ENCODE measurements at regions not wholly inside any gene's neighbourhood (a gene's known extent, or its start where the extent isn't known, plus 50 kb on each side); places are given as distances from the start of the nearest gene placed in this dataset.
A peak's percentile ranks its signal among the peaks of the same experiment; 100 is the strongest.
"Not testable (repeated sequence)": the region's sequence is repeated elsewhere in the genome, so short reads cannot be mapped to it uniquely, and the experiment has no call there.

DNA sequence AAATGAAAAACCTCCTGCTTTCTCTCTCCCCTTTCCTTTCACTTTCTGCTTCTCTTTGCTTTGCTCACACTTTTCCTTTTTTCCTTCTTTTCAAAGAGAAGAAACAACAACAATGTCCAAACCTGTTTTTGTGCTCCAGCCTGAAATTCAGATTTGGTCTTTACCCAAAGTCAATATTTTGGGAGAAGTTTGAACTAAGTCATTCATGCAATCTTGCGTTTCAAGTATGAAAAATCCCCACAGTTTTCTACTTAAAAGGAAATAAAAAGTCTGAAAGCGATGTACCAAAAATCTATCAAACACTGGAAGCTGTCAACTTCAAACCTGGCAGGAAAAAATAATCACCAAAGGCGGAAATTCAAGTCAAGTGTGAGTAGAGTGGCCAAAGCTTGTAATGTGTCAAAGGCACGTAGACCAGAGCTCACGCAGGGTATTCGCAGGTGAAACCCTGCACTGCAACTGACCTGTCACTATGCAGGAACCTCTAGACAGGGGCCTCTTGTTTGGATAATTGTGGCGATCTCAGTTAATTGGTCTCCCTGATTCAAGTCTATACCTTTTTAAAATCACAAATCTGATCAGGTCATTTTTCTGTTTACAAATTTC lies 118.8 kb upstream of the GALNT15 start:
- no peak for FAIRE-seq

DNA sequence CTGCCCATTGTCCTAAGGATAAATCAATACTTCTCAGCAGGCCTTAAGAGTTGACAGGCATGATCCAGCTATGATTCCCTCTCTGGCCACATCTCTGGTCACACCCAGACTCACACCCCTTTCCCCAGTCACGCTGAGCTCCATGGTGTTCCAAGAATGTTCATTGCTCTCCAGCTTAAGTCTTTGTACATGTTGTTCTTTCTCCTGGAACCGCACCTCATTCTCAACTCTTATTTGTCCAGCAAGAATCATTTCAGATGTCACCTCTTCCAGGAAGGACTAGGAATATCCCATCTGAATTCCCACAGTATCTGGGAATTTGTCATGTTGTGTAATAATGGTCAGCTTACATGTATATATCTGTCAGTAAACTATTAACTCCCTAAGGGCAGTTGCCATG lies 118.3 kb upstream of the GALNT15 start:
- no peak for FAIRE-seq

DNA sequence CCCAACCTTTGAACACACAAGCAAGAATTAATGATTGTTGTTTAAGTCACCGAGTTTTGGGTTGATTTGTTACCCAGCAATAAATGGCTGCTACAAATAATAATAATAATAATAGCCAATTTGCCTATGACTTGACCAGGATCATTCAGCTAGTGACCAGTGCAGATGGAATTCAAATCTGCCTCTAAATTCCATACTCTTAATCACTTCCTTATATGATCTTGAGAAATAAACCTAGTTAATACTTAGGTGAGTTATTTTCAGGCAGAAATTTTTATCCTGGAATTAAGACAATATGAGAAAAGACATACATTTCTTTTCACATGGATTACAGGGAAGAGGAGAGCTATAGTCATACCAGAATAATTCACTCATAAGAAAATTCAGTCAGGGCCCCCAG lies 116.0 kb upstream of the GALNT15 start:
- no peak for FAIRE-seq

DNA sequence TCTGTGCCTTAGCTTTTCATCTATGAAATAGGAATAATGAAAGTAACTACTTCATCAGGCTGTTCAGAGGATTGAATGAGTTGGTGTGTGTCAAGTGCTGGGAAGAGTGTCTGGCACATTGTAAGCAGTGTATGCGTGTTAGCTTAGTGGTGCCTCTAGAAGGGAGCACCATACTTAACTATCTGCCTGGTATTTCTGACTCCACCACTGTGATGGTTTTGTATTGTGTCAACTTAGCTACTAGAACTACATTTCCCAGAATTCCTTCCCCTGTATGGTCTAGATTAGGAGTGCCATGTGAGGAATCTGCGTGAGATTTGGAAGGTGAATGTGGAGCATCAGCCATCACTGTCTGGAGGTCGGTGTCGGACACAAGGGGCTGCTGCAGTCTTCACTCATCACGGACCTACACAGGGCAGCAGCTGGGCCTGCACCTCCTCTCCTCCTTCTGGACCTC lies 115.4 kb upstream of the GALNT15 start:
- FAIRE-seq: no peak

DNA sequence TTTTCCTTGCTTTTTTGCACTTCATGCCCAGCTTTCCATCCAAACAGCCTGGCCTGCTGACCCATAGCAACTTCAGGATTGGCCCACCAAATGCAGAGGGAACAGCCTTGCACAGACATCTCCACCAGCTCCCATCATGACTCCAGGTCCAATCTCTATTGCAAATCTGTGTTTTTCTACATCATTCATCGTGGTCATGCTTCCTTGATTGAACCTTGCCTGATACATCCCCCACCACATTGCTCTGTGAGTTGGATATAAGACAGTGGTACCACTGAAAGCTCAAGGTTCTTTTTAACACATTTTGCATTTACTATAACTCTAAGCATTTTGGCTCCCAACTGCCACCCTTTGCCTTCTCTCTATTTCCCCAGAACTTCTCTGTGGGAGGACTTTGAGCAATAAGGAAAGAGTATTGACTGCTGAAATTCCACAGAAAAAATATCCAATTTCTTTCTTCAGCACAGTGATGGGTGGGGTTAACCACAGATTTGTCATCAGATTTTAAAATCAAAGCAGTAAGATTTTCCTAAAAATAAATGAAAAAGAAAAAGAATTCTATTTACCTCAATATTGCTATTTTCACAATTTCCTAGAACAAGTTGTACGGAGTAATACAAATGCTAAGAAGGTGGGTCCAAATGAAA lies 114.6 kb upstream of the GALNT15 start:
- FAIRE-seq: no peak

DNA sequence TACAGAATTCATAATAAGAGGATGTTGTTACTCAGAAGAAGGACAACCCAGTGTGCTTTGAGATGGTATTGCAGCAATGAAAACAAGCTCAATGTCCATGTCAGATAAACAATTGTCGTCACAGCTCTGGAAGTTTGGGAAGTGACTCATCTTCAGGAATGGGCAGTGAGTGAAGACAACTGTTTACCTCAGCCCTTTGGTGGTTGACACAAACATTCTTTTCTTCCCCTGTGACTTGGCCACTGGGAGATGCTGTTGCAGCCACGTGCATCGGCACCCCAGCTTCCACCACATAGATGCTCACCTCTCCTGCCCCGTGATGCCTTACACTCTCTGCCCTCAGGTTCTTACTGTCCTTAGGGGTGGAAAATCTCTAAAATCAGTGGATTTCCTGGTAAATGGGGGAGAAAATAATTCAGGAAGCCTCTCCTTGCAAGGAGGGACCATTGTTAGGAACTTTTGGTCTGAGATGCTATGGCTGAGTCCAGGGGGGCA lies 114.1 kb upstream of the GALNT15 start:
- no peak for FAIRE-seq

DNA sequence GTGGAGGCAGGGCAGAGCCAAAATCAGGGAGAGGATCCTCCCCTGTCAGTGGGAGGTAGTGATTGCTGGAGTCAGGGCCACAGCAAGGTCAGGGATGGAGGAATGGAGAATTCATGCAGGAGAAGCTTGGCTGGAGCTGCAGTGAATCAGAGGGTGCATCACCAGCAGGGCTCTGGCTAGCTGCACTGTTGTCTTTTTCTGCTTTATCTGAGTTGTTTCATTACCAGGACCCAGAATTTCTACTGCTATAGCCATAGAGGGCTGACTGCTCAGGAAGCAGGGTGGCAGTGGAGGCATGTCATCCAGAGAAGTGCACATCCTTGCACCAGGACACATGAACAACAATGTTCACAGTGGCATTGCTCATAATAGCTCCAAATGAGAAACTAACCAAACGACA lies 113.5 kb upstream of the GALNT15 start:
- no peak for FAIRE-seq

DNA sequence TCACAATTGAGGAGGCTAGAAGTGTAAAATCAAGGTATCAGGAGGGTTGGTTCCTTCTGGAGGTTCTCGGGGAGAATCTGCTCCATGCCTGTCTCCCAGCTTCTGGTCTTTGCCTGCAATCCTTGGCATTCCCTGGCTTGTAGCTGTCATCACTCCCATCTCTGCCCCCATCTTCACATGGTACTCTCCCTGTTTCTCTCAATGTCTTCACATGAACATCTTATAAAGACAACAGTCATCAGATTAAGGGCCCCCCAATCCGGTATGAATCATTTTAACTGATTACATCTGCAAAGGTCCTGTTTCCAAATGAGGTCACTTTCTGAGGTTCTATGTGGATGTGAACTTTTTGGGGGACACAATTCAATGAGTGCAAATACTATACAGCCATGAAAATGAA lies 113.0 kb upstream of the GALNT15 start:
- no peak for FAIRE-seq

DNA sequence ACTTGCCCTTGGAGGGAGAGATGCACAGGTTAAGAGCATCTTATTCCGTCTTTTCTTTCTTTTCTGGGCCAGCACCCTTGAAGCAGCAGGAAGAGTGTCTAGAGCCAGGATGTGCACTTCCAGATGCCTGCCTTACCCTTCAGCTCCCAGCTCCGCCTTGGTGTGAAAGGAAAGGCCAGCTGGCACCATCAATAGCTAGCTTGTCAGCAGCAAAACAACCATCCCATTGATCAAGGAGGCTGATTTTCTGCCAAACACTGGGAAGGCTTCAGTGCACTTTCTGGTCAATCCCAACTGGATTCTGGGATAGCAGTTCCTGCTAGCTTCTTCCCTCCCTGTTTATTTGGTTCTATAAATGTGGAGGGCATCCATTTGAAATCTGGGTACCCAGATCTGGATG lies 110.9 kb upstream of the GALNT15 start:
- no peak for FAIRE-seq

DNA sequence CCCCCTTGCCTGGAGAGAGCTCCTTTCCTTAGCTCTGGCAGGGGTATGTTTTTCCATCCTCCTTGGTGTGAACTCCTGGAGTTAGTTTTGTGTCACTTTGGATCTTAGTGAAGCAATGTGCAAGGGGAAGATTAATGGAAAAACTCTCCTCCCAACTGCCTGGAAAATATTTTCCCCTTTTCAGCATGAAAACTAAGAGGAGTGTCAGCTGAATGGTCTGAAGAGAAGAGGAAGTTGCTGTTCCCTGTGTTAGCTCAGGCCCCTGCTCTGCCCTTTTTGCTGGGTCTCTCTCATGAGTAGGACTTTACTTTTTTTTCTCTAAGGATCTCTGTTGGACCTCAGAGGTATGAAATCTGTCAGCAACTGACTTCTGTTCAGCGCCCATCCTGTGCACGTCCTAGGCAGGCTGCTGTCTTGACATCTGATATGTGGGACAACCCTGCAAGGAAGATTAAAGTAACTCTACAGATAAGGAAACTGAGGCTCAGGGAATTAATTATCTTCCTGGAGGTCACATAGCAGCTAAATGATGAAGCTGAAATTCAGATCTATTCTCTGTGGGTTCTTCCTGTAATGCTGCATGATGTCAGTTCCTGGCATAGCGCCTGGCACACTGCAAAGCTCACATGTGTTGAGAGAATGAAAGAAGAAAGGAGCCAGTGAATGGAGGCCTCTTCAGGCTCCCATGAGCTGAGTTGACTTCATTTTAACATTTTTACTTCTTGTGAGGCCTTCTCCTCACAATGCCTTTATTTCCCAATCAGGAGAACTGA lies 109.7 kb upstream of the GALNT15 start:
- no peak for FAIRE-seq

DNA sequence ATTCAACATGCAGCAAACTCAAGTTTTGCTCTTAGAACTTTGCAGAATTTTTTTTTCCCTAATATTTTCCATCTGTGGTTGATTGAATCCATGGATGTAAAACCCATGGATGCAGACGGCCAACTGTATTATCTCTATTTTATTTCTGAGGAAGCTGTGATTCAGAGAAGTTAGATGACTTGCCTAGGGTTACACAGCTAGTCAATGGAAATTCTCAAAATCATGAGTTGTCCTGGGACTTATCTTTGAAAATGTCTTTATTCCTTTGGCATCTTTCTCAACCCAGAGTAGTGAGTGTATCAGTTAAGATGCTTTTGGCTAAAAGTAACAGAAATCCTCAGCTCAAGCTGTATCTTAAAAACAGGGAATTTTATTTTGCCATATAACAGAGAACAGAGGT lies 107.9 kb upstream of the GALNT15 start:
- no peak for FAIRE-seq

DNA sequence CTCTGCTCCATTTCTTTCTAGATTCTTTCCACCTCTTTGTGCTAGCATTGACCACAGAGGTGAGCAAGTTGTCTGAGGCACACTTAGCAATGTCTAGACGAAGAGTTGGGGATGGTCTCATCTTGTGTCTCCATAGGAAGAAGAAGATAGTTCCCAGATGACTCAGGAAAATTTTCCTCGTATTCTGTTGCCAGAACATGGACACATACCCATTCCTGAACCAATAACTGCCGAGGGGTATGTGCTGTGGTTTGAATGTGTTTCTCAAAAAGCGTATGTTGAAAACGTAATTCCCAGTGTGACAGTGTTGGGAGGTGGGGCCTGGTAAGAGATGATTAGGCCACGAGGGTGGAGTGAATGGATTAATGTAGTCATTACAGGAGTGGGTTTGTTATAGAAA lies 107.5 kb upstream of the GALNT15 start:
- FAIRE-seq: no peak

DNA sequence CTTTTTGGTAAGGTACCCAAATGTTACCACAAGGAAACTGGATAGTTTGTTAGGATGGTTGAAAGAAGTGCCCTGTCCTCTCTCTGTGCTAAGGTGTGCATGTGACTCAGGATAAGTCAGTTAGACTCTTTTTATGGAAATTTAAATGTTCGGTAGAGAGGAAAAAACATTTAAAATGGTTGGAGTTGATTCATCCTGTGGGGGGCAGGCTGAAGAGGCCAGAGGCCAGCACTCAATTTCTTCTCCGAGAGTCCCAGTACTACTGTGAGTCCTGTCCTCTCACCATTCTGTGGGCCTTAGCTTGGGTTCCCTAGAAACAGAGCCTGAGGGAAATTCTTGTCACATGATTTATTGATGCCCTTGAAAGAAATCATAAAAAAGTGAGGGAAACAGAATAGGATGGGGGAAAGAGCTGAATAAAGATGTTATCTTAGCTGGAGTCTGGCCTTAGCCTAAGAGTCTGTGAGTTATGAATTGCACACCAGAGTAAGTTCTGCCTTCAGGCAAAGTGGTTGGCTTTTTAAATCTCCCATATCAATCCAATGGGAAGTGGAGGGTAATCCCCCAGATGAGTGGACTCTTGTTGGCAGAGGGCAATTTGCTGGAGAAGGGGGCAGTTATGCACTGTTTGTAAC lies 106.5 kb upstream of the GALNT15 start:
- FAIRE-seq: no peak

DNA sequence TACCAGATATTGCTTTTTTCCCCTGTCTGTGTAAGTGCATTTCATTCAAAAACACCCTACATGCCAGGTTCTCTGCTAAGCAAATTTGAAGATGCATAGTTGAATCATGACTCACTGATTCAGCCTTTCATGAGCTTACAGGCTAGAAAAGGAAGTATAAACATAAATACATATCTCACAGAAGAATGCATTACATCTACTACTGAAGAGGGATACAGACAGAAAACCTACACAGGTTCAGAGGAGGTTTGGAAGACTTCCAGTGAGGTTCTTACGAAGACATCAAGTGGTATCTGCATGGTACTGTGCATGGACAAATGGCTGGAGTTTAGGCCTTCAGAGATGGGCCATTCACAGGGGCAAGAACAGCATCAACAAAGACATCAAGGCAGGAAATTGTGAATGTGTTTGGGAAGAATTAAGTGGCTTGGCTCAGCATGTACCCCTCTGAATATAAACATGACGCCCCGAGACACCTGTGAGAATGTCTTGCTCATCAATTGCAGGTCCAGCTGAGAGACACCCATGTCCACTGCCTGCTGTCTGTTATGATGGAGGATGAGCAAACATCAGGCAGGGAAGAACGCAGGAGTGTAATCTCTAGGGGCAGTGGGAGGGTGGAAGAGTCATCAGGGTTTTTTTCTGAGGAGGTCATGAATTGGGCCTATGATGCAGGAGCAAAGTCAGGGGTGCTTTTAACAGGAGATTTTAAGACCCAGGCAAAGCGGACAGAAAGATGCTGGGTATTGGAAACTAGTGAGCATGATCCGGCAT lies 105.1 kb upstream of the GALNT15 start:
- peak; percentile 49 for FAIRE-seq

DNA sequence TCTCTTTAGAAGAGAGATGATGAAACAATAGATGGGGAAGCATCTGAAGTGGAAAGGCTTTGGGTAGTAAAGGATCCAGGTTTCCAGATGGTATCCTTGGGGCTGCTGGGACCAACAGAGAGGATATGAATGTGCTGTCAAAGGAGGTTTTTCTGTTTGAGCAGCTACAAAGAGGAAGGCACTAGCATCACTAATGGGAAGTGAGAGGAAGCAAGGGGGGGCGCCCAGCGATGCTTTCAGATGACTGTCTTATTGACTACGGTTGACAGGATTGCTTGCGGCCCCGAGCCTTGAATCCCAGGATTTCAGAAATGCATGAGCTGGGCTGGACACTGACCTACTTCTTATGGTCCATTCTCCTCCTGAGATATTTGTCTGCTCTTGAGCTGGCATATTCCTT lies 103.8 kb upstream of the GALNT15 start:
- no peak for FAIRE-seq

DNA sequence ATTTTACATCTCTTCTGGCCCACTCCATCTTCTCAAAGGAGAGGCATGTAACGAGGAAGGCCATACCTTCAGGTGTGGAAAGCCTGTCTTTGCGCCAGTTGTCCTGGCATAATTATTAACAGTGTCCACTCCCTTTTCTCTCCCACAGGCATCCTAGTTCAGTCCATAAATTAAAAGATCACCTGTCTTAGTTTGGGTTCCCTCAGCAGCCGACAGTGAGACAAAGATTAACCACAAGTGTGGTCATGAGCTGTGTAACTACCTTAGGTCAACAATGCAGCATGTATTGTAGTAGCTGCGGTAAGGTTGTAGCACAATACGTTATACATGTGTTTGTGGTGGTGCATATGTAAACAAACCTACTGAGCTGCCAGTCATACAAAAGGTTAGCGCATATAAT lies 103.3 kb upstream of the GALNT15 start:
- FAIRE-seq: no peak

DNA sequence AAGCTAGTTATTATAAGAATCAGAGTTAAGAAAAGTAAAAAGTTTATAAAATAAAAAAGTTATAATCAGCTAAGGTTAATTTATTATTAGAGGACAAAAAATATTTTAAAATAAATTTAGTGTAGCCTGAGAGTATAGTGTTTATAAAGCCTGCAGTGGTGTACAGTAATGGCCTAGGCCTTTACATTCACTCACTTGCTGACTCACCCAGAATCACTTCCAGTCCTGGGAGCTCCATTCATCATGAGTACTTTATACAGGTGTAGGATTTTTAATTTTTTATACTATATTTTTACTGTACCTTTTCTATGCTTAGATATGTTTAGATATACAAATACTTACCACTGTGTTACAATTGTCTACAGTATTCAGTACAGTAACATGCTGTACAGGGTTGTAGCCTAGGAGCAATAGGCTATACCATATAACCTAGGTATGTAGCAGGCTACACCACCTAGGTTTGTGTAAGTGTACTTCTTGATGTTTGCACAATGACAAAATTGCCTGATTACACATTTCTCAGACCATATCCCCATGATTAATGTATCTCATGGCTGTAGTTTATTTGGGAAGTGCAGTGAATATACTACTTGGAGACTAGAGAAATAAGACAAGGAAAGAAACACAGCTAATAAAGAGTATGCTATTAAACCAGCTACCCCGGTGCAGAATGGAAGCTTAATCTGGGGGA lies 101.9 kb upstream of the GALNT15 start:
- FAIRE-seq: no peak

DNA sequence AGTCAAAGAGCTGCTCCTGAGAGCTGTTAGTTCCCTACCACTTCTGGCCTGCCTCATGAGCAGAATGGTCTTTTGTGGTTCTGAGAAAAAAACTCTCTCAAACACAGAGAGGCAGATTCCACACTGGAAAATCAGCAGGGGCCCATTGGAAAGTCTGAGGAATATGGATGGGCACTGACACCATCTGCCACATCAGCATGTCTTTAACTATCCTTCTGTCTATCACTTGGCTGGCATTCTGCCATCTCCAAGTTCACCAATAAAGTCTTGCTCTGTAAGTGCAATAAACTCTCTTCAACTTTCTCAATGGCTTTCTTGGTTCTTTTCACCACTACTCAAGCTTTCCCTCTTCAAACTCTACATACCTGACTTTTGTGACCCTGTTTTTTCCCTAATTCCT lies 101.3 kb upstream of the GALNT15 start:
- FAIRE-seq: no peak

DNA sequence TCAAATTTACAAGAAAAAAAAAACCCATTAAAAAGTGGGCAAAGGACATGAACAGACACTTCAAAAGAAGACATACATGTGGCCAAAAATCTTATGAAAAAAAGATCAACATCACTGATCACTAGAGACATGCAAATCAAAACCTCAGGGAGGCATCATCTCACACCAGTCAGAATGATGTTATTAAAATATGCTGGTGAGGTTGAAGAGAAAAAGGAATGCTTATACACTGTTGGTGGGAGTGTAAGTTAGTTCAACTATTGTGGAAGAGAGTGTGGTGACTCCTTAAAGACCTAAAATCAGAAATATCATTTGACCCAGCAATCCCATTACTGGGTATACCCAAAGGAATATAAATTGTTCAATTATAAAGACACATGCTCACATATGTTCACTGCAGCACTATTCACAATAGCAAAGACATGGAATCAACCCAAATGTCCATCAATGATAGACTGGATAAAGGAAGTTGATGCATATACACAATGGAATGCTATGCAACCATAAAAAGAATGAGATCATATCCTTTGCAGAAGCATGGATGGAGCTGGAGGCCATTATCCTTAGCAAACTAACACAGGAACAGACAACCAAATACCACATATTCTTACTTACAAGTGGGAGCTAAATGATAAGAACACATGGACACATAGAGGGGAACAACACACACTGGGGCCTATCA lies 100.3 kb upstream of the GALNT15 start:
- not testable (repeated sequence) for FAIRE-seq

DNA sequence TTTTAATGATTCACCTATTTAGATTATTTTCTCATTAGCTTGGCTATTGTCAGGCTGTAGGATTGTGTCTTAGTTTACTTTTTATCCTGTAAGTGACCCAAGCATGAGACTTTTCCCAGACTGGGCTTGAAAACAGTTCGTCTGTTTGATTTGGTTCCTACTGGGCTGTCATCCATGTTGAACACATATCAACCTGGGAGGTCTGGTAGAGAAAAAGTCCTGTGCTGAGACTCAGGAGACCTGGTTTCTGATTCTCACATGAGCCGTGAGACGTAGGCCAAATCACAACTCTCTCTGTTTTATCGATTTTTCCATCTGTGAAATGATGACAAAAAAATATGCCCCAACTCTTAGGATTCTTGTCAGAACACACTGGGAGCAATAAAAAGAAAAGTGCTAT lies 98.8 kb upstream of the GALNT15 start:
- FAIRE-seq: no peak

DNA sequence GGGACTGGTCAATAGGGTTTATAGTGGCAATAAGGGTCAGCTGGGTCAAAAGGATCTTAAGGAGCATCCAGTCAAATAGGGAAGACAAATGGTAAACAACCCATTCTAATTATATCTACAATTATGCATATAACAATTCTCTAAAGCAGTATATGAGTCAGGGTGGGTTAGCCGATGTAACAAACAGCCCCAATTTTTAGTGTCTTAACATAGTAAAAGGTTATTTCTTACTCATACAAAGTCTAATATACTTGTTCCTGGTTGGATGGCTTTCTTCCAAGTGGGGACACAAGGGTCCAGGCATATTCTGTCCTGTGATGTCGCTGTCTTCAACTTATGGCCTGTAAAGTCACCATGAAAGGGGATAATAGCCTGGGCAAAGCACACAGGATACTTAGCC lies 97.9 kb upstream of the GALNT15 start:
- no peak for FAIRE-seq

DNA sequence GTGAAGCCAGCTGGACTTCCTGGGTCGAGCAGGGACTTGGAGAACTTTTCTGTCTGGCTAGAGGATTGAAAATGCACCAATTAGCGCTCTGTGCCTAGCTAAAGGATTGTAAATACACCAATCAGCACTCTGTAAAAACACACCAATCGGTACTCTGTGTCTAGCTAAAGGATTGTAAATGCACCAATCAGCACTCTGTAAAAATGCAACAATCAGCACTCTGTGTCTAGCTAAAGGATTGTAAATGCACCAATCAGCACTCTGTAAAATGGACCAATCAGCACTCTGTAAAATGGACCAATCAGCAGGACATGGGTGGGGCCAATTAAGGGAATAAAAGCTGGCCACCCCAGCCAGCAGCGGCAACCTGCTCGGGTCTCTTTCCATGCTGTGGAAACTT lies 97.3 kb upstream of the GALNT15 start:
- FAIRE-seq: not testable (repeated sequence)
